Suppressor macrophage treated with lipopolysaccharide for 1 hour (primary cell): ENCODE measurements at regions not wholly inside any gene's neighbourhood (a gene's known extent, or its start where the extent isn't known, plus 50 kb on each side); places are given as distances from the start of the nearest gene placed in this dataset.
"Not testable (repeated sequence)": the region's sequence is repeated elsewhere in the genome, so short reads cannot be mapped to it uniquely, and the experiment has no call there.

Source experiments
- DNase-seq, 3 donors: peaks; one replicate each; pipeline ENCODE4 v3.0.0-alpha.2; 2020 to 2022

DNA sequence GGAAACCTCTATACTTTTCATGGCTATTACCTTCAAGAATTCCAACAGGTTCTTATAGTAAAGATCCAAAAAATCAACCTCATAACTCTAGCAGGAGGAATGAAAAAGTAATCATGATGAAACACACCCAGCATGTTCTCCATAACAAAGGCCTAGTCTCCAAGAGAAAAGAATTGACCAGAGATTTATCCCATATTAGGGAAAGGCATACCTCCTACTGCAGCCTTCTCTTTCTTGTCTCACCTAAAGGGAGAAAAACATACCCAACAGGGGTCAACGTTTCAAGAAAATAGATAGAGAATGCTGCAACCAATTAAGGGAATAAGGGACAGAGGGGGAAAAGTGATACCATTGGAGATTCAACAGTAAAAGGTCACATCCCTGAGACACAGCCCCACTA is 262.5 kb downstream of the FRK start:
- DNase-seq = no peak

DNA sequence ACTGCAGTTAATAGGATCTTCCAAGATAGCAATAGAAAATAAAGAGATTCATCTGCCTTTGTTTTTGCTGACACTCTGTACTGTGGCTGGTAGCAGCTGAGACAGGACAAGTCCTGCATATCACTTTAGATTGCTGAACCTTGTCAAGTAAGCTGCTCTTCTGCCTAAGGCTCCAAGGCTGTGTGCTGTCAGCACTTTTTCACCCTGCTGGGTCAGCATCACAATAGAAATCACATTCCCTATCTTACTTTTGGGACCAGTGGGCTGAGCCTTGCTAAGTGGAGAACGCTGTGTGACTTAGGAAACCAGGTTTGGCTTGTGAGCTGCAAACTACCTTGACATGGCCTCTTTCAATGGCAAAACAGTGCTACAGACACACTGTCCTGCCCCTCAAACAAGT is 263.9 kb downstream of the FRK start:
- DNase-seq = no peak

- DNase-seq = no peak
Observed at GRCh38 chr6:115796061-115796460, 264.6 kb downstream of the FRK start.

GRCh38 chr6:115783402-115784061 is 277.2 kb downstream of the FRK start:
- DNase-seq = no peak

DNA sequence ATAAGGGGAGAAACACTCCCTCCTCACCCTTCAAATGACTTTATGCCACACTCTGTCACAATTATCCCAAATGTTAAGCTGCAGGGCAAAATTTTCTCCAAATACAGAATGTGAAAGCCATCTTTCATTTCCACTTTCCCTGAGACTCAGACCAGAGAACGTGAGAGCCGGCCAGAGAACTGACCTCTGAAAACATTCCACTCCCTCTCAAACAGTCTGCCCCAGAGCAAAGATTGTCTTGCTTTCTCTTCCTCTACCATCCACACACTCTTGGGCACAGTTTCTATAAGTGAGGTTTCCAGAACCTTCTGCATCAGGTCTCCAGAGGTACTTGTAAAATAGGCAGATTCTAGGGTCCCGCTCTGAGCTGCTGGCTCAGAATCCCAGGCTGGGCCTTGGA is 278.1 kb downstream of the FRK start:
- DNase-seq = no peak

DNA sequence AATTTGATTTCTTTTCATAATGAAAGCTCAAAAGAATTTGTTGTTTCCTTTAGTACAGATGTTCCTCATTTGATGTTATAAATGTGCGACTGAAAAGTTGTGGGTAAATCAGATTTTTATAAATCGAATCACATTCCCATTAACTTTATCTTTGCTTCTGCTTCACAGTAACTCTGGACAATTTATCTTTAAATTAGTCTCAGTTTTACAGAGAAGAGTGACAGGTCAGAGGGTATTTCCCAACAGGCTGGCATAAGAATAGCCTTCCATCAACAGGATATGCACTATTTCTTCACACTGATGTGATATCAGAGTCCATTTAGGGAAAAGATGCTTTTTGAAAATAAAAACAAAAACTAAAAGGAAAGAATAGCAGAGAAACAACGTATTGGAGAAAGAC is 286.9 kb downstream of the FRK start:
- DNase-seq = no peak

DNA sequence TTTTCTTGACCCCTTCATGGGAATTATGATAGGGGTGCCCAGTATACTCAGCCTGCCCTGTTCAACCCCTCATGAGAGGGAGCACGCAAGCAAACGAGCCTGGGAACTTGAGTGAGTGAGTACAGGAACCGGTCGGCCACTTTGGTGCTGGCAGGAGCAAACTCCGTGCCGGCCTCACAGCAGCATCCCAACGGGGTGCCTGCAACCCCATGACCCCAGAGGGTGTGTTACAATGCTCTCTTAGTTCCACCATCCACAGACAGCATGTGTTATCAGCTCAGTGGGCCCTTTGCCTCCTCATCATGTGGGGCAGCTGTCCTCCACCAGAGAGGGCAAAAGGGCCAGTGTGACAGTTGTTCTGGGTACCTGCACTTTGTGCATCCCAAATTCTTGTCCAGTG is 289.8 kb downstream of the FRK start:
- no peak for DNase-seq

DNA sequence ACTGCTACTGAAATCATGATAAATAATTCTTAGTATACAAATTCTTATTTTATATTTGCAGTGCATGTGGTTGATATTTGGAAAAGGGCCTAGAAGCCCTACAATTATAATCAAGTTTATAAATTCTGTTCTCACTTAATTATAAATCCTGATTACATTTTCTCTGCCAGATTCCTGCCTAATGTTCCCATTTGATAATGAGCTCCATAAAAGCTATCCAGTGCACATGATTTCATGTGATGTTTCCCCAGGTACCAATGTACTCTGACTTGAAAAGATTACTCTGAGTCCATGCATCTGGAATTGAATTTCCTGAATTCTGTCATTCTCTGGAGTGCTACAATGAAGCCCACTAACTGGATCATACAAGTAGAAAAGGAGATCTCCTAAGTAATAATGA is 292.2 kb downstream of the FRK start:
- DNase-seq = no peak

DNA sequence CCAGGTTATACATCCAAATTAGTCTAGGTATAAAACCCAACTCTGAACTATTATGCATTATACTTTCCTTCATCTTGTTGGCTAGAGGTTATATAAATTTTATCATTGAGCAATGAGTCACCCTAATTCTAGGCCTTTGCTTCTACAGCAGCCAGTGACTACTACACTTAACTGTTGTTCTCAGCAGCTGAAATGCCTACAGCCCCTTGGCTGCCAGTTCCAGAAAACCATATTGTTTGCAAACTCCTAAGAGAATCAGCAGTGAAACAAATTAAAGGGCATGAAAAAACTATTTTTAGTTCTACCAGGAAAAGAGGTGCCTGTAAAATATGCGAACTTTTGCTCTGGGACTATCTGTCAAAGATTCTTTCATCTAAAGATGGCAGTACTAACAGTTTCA is 292.8 kb downstream of the FRK start:
- no peak for DNase-seq

DNA sequence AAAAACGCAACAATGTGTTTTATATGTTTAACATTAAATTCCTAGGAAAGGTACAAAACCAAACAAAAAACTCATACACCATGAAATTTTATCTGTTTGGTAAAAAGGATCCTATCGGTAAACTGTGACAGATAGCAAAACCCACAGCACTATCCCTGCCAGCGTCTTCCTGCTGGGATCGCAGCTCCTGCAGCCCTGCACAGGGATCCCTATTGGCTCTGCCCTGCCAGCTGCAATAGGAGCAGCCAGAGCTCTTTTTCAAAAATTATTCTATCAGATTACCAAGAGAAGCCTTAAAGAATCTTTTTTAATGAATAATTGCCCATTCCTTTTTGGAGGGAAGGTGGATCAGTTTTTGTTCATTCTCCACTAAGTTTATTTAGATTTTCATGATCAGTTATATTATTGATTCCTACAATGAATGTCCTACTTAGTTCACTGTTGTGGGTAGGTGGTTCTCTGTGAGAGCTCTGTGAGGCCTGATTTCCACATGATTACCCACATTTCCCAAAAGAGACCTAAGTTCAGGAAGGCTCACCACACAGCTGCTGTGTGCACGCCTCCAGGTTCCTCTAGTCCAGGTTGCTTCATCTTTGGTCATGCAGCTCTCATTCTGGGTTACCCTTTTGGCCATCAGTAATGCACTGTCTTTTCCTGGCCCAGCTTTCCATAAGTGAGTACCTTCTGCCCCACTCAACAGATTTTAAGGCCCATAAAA is 293.8 kb downstream of the FRK start:
- DNase-seq = no peak

- DNase-seq = no peak
Observed at GRCh38 chr6:115765966-115766365, 294.7 kb downstream of the FRK start.

DNA sequence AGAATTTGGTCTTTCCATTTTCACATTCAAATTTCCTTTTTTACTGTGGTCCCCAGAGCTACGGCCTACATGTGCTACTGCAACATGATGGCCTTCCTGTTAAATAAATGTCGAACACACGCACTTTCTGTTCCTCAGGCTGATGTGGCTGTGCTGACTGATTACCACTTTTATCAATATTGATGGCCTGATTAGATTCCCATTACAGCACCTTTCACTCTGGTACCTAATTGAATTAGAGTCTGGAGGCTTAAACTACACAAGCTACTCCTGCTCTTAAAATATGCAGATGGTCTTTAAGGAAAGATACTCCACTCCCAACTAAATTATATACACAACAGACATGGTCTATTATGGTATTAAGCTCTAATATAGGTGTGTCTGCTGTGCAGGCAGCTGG is 301.6 kb downstream of the FRK start:
- DNase-seq = no peak

DNA sequence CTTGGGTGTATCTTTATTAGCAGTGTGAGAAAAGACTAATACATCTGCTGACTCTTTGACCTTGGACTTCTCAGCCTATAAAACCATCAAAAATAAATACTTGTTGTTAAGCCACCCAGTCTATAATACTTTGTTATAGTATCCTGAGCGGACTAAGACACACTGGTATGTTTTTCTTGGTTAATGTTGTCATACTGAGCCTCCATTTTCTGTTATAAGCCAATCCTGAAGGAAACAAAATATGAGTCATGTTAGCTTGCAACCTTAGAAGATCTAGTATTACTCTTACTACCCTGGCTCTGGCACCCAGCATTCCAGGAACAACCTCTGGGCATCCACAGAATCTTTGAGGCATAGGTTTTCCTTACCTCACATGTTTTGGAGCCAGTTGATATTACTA is 307.2 kb downstream of the FRK start:
- DNase-seq = no peak

GRCh38 chr6:115750946-115751345 is 309.7 kb downstream of the FRK start:
- DNase-seq = no peak

- no peak for DNase-seq
Observed at GRCh38 chr6:115750292-115750691, 310.4 kb downstream of the FRK start.

GRCh38 chr6:115747719-115748118 is 313.0 kb downstream of the FRK start:
- DNase-seq = no peak

- DNase-seq = not testable (repeated sequence)
Observed at GRCh38 chr6:115746583-115746982, 314.1 kb downstream of the FRK start.

DNA sequence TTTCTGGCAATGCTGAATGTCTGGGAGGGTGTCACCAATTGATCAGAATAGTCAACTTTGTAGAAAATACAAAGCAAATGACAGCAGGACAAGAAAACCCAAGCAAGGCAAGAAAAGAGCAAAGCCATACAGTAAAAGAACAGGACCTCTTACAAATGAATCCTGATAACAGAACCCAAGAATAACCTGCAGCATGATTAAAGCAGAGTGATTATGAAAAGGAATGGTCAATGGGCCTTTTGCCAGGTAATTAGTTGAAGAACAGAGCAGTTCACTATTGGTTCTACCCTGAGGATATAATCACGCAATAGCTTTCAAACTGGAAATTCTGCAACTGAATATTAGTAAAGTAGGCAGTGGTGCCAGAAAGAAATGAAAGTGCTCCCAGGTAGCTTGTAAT is 319.8 kb downstream of the FRK start:
- no peak for DNase-seq

GRCh38 chr6:115735610-115736009 is 325.1 kb downstream of the FRK start:
- DNase-seq = no peak

DNA sequence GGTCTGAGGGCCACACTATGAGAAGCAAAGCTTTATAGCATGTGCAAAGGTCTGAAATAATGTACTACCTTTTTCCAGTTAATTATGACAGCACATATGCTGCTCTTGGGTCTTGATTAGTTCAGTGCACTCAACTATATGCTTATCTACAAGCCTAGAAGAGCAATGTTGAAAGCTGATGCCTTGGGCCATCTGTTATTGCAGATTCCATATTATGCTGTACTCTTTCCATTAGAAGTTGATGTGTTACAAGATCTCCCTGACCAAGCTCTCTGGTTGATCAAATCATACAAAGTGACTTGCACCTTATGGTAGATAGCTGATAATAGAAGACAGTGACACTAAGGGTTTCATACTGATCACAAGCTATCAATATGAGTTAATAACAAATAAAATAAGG is 327.3 kb downstream of the FRK start:
- no peak for DNase-seq

DNA sequence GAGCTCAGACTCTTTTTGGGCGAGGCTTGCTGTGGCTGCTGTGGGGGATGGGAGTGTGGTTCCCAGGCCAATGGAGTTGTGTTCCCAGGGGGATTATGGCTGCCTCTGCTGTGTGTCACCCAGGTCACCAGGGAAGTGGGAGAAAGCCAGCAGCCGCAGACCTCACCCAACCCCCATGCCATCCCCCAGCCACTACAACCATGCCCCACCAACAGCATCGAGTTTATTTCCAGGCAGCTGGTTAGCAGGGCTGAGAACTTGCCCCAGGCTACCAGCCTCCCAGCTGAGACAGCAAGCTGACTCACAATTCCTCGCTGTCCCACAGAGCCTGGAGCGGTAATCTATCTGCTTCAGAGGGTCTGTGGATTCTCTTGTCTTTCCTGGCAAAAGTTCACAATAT is 331.7 kb downstream of the FRK start:
- DNase-seq = no peak

GRCh38 chr6:115728171-115728570 is 332.5 kb downstream of the FRK start:
- no peak for DNase-seq

DNA sequence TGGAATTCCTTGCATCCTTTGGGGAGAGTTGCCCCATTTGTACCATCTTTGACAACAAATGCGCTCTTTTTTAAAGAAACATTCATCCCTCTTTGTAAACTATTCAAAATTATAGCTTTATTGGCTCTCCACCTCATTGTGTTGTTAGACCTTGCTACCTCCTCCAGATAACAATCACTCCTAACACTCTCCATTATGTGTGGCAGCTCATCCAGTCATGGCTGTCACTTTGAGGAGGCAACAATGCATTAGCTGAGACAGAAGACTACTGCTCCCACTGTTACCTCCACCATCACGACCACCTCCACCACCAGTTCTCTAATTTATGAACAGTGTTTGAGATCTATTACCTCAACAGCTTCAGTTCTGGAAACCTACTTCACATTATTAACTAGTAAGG is 339.1 kb downstream of the FRK start:
- no peak for DNase-seq

DNA sequence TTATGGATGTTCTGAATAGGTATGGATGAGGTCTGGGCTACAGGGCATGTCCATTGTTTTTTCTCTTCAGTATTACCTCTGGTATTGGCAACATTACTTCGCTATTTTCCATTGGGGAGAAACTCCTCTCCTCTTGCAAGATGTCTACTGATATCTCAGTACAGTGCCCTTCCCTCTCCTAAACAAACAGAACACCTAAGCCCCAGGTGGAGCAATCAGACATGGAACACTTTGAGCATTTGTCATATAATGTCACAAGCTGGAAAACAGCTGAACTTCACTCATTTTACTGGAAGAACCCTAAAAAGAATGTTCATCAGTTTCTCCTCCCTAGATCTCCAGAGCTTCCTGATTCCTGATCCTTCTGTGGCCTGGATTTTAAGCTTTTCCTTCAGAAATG is 339.8 kb downstream of the FRK start:
- no peak for DNase-seq

- no peak for DNase-seq
Observed at GRCh38 chr6:115717472-115717871, 343.2 kb downstream of the FRK start.
